GM12878 (cell line): ENCODE measurements at regions not wholly inside any gene's neighbourhood (a gene's known extent, or its start where the extent isn't known, plus 50 kb on each side); places are given as distances from the start of the nearest gene placed in this dataset. TPM values are rescaled to one million over a fixed set of nuclear protein-coding genes. Genes with fewer than 3 reads are reported as not detected.

Experiments
- ASH2L ChIP-seq: fragments of 300-600, 200-600 bp; sonication (generic); IDR thresholded peaks from 2 replicates; pipeline ENCODE4 v1.6.1; 2017; ENCODE audit warnings: low read depth, mild to moderate bottlenecking, borderline replicate concordance
- ESRRA ChIP-seq: IDR thresholded peaks from 2 replicates; pipeline ENCODE4 v1.6.1; 2012; ENCODE audit warnings: mild to moderate bottlenecking, low read length, improper control_type of control experiment
- HDGF ChIP-seq: fragments of 450-650 bp; IDR thresholded peaks from 2 replicates; pipeline ENCODE4 v1.6.1; 2016; ENCODE audit warnings: antibody characterized with exemption
- RELA ChIP-seq: fragments of 450-650 bp; IDR thresholded peaks from 2 replicates; pipeline ENCODE4 v1.8.0; 2014; ENCODE audit warnings: borderline replicate concordance; ENCODE audit not compliant: partially characterized antibody
- SREBF2 ChIP-seq: IDR thresholded peaks from 2 replicates; pipeline ENCODE4 v1.6.1; 2012; ENCODE audit warnings: mild to moderate bottlenecking, low read length
- SUPT20H ChIP-seq: IDR thresholded peaks from 2 replicates; pipeline ENCODE4 v1.6.1; 2011; ENCODE audit warnings: low read depth, mild to moderate bottlenecking, low read length, moderate library complexity, borderline replicate concordance; ENCODE audit not compliant: control insufficient read depth
- small RNA-seq: library from RNA; depleted of rRNA; stranded (forward); fragments of <200 nt; gene quantifications from one replicate; pipeline ENCODE3, GENCODE V24; 2014
- TF ChIP-seq, protein P1 (sequence below): fragments of 450-650 bp; formaldehyde crosslinking; IDR thresholded peaks from 2 replicates; pipeline ENCODE4 v1.5.0; 2022; ENCODE audit warnings: mild to moderate bottlenecking, missing genetic modification characterization
- TF ChIP-seq, protein P2 (sequence below): IDR thresholded peaks from 2 replicates; pipeline ENCODE4 v1.6.1; 2012; ENCODE audit warnings: low read length, inconsistent platforms
- TF ChIP-seq, protein P3 (sequence below), 3 experiments: IDR thresholded peaks in 2 of 3; conservative IDR thresholded peaks in 1 of 3; 2 replicates each; pipeline ENCODE4 v1.5.1; 2011; ENCODE audit warnings: low read depth in 3 of 3, low read length in 3 of 3, mild to moderate bottlenecking in 3 of 3, control low read depth in 2 of 3, moderate library complexity in 2 of 3, inconsistent platforms in 1 of 3, mixed read lengths in 1 of 3; ENCODE audit not compliant: control insufficient read depth in 2 of 3, insufficient read depth in 1 of 3; ENCODE audit errors: extremely low read depth in 1 of 3
- TF ChIP-seq, protein P4 (sequence below): fragments of 450-650 bp; IDR thresholded peaks from 2 replicates; pipeline ENCODE4 v1.6.1; 2017; ENCODE audit warnings: borderline replicate concordance

DNA sequence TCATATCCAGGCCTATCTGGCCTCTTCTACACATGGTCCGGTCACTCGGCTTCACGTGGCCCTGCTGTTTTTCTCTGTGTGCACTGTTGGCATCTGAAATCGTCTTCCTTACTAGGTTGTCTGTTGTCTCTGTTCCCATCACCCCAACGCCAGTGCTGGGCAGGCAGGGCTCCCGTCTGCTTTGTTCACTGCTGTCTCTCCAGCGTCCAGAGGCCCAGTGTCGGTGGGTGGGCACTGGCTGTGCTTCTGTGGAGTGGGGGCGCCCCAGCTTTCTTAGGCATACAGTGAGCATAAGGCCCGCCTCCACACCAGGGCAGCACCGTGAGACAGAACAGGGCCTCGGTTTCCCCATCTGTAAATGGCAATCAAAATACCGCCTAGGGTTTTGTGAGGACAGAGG, 153.1 kb downstream of the BCL11B start (continued):
- TF ChIP-seq, protein P1, sequence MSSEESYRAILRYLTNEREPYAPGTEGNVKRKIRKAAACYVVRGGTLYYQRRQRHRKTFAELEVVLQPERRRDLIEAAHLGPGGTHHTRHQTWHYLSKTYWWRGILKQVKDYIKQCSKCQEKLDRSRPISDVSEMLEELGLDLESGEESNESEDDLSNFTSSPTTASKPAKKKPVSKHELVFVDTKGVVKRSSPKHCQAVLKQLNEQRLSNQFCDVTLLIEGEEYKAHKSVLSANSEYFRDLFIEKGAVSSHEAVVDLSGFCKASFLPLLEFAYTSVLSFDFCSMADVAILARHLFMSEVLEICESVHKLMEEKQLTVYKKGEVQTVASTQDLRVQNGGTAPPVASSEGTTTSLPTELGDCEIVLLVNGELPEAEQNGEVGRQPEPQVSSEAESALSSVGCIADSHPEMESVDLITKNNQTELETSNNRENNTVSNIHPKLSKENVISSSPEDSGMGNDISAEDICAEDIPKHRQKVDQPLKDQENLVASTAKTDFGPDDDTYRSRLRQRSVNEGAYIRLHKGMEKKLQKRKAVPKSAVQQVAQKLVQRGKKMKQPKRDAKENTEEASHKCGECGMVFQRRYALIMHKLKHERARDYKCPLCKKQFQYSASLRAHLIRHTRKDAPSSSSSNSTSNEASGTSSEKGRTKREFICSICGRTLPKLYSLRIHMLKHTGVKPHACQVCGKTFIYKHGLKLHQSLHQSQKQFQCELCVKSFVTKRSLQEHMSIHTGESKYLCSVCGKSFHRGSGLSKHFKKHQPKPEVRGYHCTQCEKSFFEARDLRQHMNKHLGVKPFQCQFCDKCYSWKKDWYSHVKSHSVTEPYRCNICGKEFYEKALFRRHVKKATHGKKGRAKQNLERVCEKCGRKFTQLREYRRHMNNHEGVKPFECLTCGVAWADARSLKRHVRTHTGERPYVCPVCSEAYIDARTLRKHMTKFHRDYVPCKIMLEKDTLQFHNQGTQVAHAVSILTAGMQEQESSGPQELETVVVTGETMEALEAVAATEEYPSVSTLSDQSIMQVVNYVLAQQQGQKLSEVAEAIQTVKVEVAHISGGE (CRISPR knock-in tag): no peak
- TF ChIP-seq ESRRA (no peak), RELA (no peak), SUPT20H (no peak), ASH2L (no peak), HDGF (no peak), SREBF2 (no peak)
- TF ChIP-seq, protein P2, sequence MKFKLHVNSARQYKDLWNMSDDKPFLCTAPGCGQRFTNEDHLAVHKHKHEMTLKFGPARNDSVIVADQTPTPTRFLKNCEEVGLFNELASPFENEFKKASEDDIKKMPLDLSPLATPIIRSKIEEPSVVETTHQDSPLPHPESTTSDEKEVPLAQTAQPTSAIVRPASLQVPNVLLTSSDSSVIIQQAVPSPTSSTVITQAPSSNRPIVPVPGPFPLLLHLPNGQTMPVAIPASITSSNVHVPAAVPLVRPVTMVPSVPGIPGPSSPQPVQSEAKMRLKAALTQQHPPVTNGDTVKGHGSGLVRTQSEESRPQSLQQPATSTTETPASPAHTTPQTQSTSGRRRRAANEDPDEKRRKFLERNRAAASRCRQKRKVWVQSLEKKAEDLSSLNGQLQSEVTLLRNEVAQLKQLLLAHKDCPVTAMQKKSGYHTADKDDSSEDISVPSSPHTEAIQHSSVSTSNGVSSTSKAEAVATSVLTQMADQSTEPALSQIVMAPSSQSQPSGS: no peak
- TF ChIP-seq, protein P3, sequence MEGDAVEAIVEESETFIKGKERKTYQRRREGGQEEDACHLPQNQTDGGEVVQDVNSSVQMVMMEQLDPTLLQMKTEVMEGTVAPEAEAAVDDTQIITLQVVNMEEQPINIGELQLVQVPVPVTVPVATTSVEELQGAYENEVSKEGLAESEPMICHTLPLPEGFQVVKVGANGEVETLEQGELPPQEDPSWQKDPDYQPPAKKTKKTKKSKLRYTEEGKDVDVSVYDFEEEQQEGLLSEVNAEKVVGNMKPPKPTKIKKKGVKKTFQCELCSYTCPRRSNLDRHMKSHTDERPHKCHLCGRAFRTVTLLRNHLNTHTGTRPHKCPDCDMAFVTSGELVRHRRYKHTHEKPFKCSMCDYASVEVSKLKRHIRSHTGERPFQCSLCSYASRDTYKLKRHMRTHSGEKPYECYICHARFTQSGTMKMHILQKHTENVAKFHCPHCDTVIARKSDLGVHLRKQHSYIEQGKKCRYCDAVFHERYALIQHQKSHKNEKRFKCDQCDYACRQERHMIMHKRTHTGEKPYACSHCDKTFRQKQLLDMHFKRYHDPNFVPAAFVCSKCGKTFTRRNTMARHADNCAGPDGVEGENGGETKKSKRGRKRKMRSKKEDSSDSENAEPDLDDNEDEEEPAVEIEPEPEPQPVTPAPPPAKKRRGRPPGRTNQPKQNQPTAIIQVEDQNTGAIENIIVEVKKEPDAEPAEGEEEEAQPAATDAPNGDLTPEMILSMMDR (IDR thresholded peaks at IDR 0.05 in 2 of 3, conservative IDR thresholded peaks at IDR 0.05 in 1 of 3; ENCODE audit: control insufficient read depth in 2 of 3, extremely low read depth in 1 of 3, insufficient read depth in 1 of 3, low read depth in 3 of 3, low read length in 3 of 3): no peak
- TF ChIP-seq, protein P4, sequence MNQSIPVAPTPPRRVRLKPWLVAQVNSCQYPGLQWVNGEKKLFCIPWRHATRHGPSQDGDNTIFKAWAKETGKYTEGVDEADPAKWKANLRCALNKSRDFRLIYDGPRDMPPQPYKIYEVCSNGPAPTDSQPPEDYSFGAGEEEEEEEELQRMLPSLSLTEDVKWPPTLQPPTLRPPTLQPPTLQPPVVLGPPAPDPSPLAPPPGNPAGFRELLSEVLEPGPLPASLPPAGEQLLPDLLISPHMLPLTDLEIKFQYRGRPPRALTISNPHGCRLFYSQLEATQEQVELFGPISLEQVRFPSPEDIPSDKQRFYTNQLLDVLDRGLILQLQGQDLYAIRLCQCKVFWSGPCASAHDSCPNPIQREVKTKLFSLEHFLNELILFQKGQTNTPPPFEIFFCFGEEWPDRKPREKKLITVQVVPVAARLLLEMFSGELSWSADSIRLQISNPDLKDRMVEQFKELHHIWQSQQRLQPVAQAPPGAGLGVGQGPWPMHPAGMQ: no peak

Small RNAs in the stretch of these regions (small RNA-seq; reads per million reads assigned to genes)
- gene AL162151.2: not detected
- not detected for gene RN7SL714P
